Fibroblast of skin of right quadriceps (primary cell): ENCODE measurements at regions not wholly inside any gene's neighbourhood (a gene's known extent, or its start where the extent isn't known, plus 50 kb on each side); places are given as distances from the start of the nearest gene placed in this dataset.

Experiments used
- DNase-seq: peaks from one replicate; pipeline ENCODE4 v3.0.0-alpha.2; 2013

DNA sequence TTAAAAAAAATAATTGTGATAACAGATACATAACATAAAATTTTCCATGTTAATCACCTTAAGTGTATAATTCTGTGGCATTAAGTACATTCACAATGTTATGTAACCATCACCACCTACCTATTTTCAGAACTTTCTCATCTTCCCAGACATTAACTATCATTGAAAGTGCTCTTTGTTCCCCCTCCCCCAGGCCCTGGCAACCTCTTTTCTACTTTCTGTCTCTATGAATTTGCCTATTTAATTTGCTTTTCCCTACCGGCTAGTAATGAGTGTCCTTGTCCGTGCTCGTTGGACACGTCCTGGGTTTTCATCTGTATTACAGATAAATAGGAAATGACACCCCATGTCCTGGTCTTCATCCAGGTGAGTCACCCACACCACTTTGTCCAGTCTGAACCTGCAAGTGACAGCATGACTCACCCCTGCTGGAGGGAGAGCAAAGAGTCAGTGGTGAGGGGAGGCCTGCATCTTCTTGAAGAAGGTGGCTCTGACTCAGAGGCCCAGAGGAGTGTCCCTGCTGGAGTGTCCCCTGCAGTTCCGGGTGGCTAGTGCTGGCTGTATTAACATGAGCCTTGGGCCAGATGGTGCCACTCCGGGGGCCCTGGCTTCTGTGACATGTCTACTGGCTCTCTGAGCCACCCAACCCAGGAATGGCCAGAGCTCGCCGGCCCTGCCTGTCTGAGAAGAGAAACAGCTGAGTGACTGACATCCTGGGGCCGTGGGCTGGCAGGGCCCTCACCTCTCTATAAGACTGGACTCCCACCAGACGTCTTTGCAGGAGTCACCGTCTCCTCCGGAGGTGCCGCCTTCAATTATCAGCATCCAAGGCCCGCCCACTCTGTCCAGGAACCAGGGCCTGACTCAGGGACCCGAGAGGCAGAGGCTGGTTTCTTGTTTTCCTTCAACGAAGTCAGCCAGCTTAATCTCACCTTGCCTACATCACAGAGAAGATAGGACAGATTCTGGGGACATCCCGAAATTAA is 503.2 kb upstream of the MKI67 start:
- peak; percentile 46 for DNase-seq

DNA sequence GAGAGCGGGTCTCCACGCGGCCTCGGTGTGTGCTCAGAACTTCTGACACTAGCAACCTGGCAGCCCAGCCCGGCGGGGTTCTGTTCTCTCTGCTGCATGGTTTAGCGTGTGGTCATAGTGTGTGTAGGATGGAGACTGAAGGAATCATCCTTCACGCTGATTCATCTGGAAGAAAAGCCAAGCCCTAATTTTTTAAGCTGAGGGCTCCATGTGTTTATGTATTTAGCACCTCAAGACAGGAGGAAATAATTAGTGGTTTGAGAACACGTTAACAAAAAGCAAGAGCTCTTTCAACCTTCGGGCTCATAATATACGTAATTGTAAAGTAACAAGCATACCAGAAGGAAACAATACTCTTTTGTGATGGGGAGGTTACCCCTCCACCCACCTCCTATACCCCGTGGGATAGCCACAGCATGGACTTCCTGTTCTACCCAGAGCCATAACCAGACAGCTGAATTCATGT is 504.6 kb upstream of the MKI67 start:
- peak; percentile 45 for DNase-seq

DNA sequence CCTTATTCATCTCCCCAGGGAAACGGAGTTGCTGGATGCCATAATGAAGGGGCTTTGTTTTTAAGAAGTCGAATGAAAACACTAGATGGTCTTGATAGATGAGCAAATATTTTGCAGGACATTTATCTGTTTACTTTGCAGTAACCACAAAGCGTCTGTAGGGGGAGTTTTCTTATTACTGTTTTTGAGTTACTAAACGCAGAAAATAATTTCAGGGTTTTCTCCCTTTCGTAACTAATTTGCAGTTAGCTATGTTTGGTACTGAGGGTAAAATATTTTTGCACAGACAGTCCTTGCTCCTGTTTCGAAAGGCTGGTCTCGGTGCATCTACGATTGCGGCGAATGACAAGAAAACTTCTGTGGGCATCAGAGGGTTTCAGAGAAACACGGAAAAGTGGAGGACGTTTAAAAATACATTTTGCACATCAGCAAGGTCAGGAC is 505.6 kb upstream of the MKI67 start:
- DNase-seq, result peak; percentile 38

DNA sequence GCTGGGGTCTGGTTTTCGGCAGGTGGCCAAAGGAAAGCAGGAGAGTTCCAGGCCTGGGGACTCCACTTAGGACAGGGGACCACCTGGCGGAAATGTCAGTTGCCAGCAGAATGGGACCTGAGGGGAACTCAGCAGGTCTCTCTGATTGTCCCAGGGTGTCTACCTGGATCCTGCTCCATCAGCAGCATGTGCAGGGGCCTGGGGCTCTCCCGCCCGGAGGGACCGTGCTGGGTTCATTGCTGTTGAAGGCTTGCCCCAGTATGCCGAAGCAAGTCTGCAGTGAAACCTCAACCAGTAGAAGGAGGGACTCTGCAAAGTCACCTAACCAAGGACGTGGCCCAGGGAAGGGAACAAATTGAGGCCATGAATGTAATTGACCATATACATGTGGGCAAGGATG is 506.5 kb upstream of the MKI67 start:
- no peak for DNase-seq

DNA sequence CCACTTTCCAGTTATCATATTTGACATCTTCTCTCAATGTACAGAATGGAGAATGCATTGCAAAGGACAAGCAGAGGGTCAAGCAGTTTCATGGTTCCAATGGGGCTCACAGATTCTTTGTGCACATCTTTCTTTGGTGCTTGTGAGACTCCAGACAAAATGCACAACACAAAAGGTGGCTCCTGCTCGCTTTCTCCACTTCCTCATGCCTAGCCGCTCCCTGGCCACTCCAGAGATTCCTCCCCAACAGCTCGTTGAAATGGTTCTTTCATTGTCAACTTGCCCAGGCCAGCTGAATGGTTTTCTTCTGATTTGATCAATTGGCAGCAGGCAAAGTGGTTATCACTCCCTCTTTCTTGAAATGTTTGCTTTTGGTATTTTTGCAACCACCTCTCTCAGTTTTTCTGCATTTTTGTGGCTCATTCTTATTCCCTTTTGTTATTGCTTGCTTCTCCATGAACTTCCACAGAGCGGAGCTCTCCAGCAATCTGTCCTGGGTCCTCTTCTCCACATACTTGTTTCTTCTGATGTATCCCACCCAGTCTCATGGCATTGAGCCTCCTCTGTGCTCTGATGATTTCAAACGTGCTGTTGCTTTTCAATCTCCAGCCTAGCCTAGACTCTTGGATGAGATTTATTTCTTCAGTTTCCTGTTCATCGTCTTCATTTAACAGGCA is 507.8 kb upstream of the MKI67 start:
- peak; percentile 24 for DNase-seq

DNA sequence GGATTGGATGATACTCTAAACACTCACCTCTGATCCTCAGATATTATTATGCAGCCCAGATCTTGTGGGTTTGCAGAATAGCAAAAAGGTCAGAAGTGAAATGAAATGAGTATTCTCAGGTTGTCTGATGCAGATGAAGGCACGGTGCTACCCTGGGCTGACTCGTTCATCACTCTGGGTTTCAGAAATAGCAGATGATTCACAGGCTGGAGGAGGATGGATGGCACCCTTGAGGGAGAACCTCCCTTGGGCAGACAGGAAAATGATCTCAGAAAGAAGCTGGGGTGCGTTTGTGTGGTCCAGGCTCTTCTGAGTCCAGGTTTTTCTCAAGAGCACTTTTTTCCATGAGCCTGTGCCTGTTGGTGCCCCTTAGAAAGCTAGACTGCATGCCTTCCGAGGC is 515.8 kb upstream of the MKI67 start:
- peak; percentile 42 for DNase-seq

DNA sequence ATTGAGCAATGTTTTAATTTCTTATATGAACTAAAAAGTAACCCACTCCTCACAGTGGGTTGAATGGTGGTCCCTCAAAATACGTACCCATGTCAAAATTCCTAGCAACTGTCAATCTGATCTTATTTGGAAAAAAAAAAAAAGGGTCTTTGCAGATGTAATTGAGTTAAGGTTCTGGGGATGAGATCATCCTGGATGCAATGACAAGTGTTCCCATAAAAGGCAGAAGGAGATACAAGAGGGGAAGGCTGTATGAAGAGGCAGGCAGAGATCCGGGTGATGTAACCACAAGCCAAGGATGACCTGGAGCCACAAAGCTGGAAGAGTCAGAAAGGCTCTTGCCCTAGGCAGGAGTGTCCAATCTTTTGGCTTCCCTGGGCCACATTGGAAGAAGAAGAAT is 516.3 kb upstream of the MKI67 start:
- peak; percentile 69 for DNase-seq

DNA sequence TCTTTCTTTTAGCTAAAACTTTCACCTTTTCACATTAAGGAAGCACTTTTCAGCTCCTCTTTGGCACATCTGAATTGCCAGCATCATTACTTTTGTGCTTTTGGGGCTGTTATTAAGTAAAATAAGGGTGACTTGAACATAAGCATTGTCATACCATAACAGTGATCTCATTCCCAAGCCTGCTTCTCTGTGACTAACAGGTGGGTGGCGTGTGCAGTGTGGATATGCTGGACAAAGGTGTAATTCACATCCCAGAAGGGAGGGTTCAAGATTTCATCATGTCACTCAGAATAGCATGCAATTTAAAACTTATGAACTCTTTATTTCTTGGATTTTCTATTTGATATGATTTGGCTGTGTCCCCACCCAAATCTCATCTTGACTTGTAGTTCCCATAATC is 517.4 kb upstream of the MKI67 start:
- peak; percentile 7 for DNase-seq

DNA sequence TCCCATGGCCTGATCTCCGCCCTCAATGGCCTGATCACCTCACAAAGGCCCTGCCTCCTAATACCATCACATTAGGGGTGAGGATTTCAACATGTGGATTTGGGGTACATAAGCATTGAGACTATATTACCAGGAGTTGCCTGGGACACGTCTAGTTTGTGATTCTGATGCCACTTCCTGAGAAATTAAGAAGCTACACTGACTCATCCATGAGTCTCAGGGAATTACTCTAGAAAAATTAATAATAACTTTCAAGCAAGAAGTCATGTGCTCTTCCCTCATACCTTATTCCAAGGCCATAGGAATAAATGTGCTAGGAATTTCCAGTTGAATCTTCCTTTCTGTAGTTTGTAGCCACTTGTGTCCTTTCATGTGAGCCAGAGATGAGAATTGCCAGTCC is 519.3 kb upstream of the MKI67 start:
- DNase-seq, result peak; percentile 11

DNA sequence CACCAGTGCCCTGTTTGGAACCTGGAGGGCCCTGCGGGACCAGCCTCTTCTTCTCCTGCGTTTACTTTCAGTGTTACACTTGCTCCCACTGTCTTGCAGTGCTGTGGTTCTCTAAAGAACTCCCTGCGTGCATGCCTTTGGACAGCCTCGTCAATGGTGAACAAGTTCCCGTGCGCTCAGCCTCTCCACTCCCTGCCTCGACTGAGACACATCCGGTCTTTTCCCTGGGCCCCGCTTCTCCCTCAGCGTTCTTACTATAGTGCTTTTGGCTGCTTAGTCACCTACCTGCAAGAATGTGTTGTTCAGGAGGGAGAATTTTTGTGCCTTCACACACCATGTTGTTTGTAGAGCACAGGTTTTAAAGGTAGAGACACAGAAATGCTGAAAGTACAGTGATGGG is 520.7 kb upstream of the MKI67 start:
- no peak for DNase-seq

DNA sequence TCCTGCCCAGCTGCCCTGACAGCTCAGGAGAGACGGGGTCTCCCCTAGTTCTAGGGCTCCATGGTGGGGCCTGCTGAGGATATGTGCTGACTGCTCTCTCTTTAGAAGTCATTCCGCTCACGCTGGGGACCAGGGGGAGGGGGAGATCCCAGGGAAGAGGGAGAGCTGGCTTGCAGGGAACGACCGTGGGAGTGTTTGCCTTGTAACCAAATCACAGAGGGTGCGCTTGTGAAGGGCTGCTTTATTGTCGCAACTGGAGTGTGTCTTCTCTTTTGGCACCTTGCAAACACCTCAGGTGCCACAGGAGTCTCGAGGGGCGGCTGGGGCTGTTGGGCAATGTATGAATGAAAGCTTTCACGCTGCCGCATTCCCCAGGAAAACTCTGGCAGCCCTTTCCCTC is 531.3 kb upstream of the MKI67 start:
- no peak for DNase-seq

DNA sequence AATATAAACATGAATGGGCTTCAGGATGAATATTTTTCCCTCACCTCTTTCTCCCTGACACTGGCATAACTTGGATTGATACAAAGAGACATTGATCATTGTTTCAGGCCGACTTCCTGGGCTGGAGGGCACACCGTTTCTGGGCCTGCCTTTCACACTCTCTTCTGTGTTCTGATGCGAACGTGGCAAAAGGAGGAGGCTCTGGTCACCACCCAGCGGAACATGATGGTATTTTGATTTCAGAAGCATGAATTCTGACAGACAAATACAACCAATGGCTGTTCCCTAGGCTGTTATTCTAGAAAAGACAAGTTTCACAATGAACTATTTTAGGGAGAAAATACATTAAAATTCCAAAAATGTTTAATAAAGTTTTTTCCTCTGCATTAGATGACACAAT is 534.5 kb upstream of the MKI67 start:
- DNase-seq, result no peak

DNA sequence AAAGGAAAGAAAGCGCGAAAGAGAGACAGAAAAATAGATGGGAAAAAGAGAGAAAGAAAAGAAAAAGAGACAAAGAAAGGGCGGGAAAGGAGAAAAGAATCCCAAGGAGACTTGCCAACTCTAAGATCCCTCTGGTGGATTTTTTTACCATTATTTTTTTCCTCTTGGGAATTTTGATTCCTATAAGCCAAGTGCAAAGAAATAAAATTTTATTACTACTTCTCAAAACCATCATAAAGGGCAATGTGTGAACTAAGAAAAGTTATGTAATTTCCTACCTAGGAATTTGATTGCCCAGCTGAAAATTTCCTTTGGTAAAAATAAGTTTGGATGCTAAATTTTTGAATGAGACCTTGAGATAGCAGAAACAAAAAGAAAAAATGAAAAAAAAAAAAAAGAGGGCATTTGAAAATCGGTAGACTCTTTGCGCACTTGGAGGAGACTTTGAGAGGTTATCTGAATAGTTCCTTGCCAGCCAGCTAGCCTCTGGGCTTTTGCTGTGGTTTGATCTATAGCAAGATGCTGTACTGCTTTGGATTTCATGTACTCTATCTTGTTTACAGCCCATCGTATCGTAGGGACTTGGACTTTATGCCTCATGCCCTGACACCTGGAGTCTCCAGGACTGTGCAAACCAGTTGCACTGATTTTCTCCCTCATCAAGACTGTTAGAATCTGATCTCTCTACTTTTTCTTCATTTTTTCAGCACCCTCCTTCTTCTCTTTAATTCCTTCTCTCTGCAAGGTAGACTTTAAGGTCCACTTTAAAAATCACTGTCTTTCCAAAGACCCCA is 535.4 kb upstream of the MKI67 start:
- no peak for DNase-seq

DNA sequence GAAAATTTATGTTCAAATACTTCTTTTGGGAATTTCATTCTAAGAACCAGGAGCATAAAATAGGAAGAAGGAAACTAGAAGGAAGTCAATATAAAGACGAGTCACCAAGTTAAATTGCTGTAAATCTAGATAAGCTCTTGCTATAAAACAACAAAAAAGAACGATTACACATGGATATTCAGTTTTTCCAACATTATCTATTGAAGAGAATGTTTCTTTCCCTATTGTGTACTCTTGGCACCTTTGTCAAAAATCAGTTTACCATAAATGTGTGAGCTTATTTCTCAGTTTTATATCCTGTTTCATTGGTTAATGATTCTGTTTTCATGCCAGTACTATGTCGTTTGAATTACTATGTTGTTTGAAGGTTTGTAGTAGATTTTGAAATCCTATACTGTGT is 536.3 kb upstream of the MKI67 start:
- no peak for DNase-seq

DNA sequence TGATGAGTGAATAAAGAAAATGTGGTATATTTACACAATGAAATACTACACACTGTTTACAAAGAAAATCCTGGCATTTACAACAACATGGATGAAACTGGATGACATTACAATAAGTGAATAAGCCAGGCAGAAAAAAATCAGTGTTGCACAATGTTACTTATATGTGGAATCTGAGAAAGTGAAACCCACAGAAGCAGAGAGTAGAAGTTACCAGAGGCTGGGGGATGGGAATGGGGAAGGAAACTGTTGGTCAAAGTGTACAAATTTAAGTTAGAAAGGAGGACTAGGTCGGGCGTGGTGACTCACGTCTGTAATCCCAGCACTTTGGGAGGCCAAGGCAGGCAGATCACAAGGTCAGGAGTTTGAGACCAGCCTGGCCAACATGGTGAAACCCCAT is 538.5 kb upstream of the MKI67 start:
- DNase-seq, result peak; percentile 3

DNA sequence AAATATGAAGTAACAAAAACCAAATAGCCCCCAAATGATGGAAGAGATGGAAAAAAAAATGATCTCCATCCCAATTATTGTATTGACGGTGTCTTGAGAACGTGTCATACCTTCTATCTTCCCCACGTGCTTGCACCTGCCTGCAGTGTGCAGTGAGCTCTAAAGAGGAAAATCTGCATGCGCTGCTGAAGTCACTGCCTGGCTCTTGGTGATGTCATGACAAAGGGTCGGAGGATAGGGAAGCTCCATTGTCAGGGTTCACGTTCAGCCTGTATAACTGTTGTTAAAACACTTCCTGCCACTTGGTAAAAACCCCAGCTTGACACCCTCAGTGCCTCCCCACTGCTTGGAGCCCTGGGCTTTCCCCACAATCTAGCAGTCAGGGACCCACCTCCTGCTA is 549.2 kb upstream of the MKI67 start:
- DNase-seq, result no peak

DNA sequence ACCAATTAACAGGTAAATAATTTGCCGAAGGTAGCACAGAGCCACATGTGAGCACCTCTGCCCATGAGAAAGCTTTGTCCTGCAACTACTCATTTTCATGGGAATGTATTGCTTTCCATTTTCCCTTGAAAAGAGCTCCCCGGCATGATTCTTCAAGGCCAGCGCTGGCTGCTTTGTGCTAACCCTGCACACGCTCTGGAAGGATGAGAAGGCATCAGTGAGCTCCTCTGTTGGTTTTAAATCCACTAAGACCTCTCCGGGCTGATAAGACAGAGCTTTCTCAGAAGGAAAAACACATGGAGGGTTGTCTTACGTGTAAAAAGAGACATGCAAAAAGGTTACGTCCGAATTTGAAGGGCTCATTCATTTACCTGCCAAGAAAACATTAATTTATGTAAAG is 553.9 kb upstream of the MKI67 start:
- no peak for DNase-seq

DNA sequence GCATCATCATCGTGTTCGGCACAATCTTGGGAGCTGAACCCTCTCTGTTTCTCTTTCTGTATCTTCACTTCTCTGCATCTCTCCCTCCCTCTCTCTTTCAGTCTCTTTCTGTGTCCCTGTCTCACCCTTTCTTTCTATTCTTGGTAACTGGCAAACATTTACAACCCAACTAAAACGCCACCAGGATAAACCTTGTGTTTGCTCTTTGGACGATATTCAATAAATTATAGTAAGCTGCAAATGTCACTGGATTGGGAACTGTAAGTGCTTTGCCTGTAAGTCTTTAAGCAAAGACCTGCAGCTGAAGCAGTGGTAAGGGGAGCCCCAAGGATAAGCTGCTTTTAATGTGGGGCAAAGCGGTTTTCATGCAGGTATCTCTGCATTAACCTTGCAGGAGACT is 558.0 kb upstream of the MKI67 start:
- DNase-seq, result no peak

DNA sequence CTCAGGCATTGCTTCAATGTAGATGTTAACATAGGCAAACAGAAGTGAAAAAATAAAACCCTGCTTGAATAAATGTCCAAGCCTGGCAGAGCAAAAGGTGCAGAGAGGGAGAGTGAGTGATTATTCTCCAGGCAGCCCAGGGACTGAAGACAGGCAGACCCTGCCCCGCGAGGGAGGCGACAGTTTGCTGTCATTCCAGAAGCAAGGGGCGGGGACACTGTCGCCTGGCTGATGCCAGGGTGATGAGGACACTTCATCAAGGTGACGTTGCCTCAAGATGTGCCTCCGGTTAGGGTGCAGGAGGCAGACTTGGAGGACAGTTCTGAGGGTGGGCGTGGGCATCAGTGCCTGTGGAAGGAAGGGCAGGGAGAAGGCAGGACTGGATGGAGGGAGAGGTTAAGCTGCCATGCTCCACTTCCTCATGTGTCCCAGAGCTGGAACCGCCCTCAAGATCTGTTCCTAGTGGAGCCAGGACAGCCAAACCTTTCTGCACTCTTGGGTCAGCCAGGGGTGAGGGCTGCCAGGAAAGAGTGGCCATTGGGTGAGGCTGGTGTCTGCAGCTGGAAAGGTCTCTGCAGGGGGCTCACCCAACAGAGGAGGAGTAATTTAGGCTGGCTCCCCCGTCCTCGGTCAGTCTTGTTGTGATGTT is 560.5 kb upstream of the MKI67 start:
- no peak for DNase-seq

DNA sequence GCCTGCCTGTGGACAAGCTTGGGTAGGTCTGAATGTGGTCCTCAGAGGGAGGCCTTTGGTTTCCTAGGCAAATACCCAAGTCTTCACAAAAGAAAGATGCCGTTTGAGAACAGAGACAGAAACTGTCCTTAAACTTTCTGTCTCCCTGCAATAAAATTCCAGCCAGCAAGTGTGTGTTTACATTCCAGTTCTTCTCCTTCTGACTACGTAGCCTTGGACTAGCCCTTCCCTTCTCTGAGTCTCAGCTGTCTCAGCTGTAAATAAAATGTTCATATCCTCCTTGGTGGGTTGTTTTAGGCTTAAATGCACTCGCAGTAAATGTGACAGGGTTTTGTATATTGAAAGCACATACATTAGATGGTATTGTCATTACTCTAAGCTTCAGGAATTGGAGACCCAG is 561.2 kb upstream of the MKI67 start:
- no peak for DNase-seq

DNA sequence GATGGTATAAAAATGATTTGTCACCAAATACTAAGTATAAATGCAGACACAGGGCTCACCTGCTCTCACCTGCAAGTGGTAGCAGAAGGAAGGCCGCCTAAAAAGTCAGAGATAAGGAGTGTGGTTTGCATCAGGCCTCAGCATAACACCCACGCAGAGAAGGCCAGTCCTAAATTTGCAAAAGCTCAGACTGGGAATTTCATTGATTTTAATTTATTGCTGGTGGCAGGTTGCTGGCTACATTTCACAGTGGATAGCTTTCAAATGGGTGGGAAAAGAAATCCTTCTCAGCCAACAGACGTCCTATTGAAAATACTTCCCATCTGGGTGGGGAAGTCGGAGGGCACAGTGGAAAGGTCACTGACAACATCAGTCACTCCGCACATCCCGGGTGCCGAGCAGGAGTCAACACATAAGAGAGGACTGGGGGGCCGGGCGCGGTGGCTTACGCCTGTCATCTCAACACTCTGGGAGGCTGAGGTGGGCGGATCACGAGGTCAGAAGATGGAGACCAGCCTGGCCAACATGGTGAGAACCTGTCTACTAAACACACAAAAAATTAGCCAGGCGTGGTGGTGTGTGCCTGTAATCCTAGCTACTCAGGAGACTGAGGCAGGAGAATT is 561.8 kb upstream of the MKI67 start:
- no peak for DNase-seq

DNA sequence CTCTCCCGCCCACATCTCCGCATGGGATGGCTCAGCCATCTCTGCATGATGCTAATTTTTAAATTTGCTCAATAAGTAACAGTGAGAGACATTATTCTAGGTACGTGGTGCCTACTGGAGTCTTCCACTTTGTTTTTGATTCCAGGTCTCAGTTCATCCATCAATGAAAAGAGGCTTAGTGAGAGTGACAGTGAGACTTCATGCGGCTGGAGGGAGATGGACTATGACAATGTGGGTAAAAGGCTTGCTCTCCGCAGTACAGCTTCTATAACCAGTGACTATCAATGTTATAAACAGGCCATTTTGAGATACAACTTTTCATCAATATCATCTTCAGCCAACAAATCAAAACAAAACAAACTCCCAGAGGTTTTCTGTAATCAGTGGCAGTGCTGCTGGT is 563.4 kb upstream of the MKI67 start:
- no peak for DNase-seq
